Endothelial cell of umbilical vein (primary cell): ENCODE measurements at regions not wholly inside any gene's neighbourhood (a gene's known extent, or its start where the extent isn't known, plus 50 kb on each side); places are given as distances from the start of the nearest gene placed in this dataset.

Experiments
- BruUV-seq: library from RNA; stranded (reverse); fragments of 400-500 nt; replicated peaks from 2 replicates; lab custom pipeline; 2021; lab: Mats Ljungman, UMichigan
- CTCF ChIA-PET: fragments of 300-600, 350-600 bp; sonication (Branson Sonifier 250); formaldehyde crosslinking; loops from one replicate; lab custom pipeline; 2021; ENCODE audit warnings: antibody characterized with exemption, inconsistent platforms; lab: Charles Lee
- POLR2A ChIA-PET: fragments of 300-600, 350-600 bp; sonication (Branson Sonifier 250); formaldehyde crosslinking; loops from one replicate; lab custom pipeline; 2021; ENCODE audit warnings: antibody characterized with exemption, inconsistent platforms; lab: Charles Lee
- DNase-seq: peaks from one replicate; pipeline ENCODE4 v3.0.0-alpha.2; 2011; ENCODE audit warnings: low read depth, low spot score
- FAIRE-seq: peaks from 2 replicates; lab custom pipeline; 2011; peaks lifted over from hg19 to GRCh38; lab: Jason Lieb, UNC
- H2AFZ ChIP-seq: 2 replicates; pipeline ENCODE4 v1.6.0; 2012; ENCODE audit warnings: low read depth, low read length, control low read depth, inconsistent platforms
- H3K27ac ChIP-seq: 2 replicates; pipeline ENCODE4 v1.5.1; 2011; ENCODE audit warnings: low read depth, mild to moderate bottlenecking, control low read depth, low read length, moderate library complexity; ENCODE audit not compliant: insufficient read depth
- H3K27me3 ChIP-seq, 2 experiments: 2 replicates each; pipeline versions ENCODE4 v1.6.0 to v1.6.1; 2011; ENCODE audit warnings: low read length in 2 of 2, mixed read lengths in 1 of 2; ENCODE audit not compliant: control insufficient read depth in 2 of 2, insufficient read depth in 2 of 2
- H3K36me3 ChIP-seq, 2 experiments: 2 replicates in 1 of 2; 3 replicates in 1 of 2; pipeline ENCODE4 v1.5.1; 2011; ENCODE audit warnings: low read length in 2 of 2, mild to moderate bottlenecking in 1 of 2, moderate library complexity in 1 of 2; ENCODE audit not compliant: control insufficient read depth in 2 of 2, insufficient read depth in 2 of 2; ENCODE audit errors: extremely low read depth in 1 of 2
- H3K4me1 ChIP-seq: 3 replicates; pipeline ENCODE4 v1.5.1; 2011; ENCODE audit warnings: mild to moderate bottlenecking, low read length; ENCODE audit not compliant: control insufficient read depth, insufficient read depth; ENCODE audit errors: extremely low read depth
- H3K4me2 ChIP-seq: 2 replicates; pipeline ENCODE4 v1.6.1; 2011; ENCODE audit warnings: low read length, control low read depth, mixed read lengths; ENCODE audit not compliant: insufficient read depth
- H3K4me3 ChIP-seq, 3 experiments: fragments of 200-600 bp in 1 of 3; sonication (generic), shearing (Covaris generic) in 1 of 3; replicated peaks in 1 of 3; 2 replicates each; pipeline ENCODE4 v1.5.1; 2011 to 2016; ENCODE audit warnings: control low read depth in 3 of 3, low read length in 3 of 3, mild to moderate bottlenecking in 2 of 3, inconsistent platforms in 1 of 3, low read depth in 1 of 3, moderate library complexity in 1 of 3; ENCODE audit not compliant: insufficient read depth in 1 of 3
- H3K79me2 ChIP-seq: 2 replicates; pipeline ENCODE4 v1.6.0; 2012; ENCODE audit warnings: low read length, inconsistent platforms; ENCODE audit not compliant: control insufficient read depth, insufficient read depth
- H3K9ac ChIP-seq: replicated peaks from 2 replicates; pipeline ENCODE3; 2011; ENCODE audit warnings: low read length, control low read depth; ENCODE audit not compliant: insufficient read depth; ENCODE audit errors: extremely low read depth
- H3K9me1 ChIP-seq: replicated peaks from 3 replicates; pipeline ENCODE4 v1.6.0; 2011; ENCODE audit warnings: mild to moderate bottlenecking, low read length; ENCODE audit not compliant: control insufficient read depth, insufficient read depth; ENCODE audit errors: extremely low read depth
- H3K9me3 ChIP-seq: replicated peaks from 2 replicates; pipeline ENCODE4 v1.5.1; 2012; ENCODE audit warnings: low read length, inconsistent platforms; ENCODE audit not compliant: control insufficient read depth, insufficient read depth
- H4K20me1 ChIP-seq: replicated peaks from 2 replicates; pipeline ENCODE3; 2011; ENCODE audit warnings: mild to moderate bottlenecking, low read length; ENCODE audit not compliant: control insufficient read depth, insufficient read depth; ENCODE audit errors: extremely low read depth
- EZH2 ChIP-seq: IDR thresholded peaks from 2 replicates; pipeline ENCODE4 v1.6.1; 2012; ENCODE audit warnings: borderline replicate concordance, low read depth, mild to moderate bottlenecking, moderate library complexity, low read length, inconsistent platforms; ENCODE audit not compliant: severe bottlenecking
- FOS ChIP-seq: IDR thresholded peaks from 2 replicates; pipeline ENCODE4 v1.6.1; 2011; ENCODE audit warnings: mild to moderate bottlenecking, low read length, moderate library complexity, borderline replicate concordance; ENCODE audit not compliant: insufficient read depth
- GATA2 ChIP-seq: IDR thresholded peaks from 2 replicates; pipeline ENCODE4 v1.7.0; 2011; ENCODE audit warnings: low read depth, mild to moderate bottlenecking, moderate library complexity, mixed read lengths, low read length; ENCODE audit not compliant: insufficient read length, insufficient read depth
- JUN ChIP-seq: IDR thresholded peaks from 2 replicates; pipeline ENCODE4 v1.6.1; 2011; ENCODE audit warnings: borderline replicate concordance, low read depth; ENCODE audit not compliant: insufficient read length, insufficient read depth
- MYC ChIP-seq: IDR thresholded peaks from one replicate; pipeline ENCODE4 v1.6.1; 2011; ENCODE audit warnings: mild to moderate bottlenecking, low read depth, low read length
- POLR2A ChIP-seq: IDR thresholded peaks from 2 replicates; pipeline ENCODE4 v1.6.1; 2012; ENCODE audit warnings: low read depth, mild to moderate bottlenecking, control low read depth, low read length
- POLR2AphosphoS5 ChIP-seq: IDR thresholded peaks from 2 replicates; pipeline ENCODE4 v1.6.1; 2012; ENCODE audit warnings: low read depth, mild to moderate bottlenecking, control low read depth, low read length, moderate library complexity; ENCODE audit not compliant: insufficient read depth
- dilution Hi-C: fragments of 300-500 bp; cut with MboI; formaldehyde crosslinking; loops from one replicate; pipeline ENCODE4 v1.15.0; 2019; ENCODE audit warnings: low sequenced_read_pairs; ENCODE audit not compliant: extremely low pct_ligation_motif_present
- intact Hi-C: fragments of 100-400 bp; cut with micrococcal nuclease; formaldehyde crosslinking; loops from one replicate; pipeline ENCODE4 v1.10.0; 2022
- TF ChIP-seq, protein P1 (sequence below), 2 donors: IDR thresholded peaks; 1 replicate in 1 of 2; 2 replicates in 1 of 2; pipeline ENCODE4 v1.5.1; 2011; ENCODE audit warnings: low read length in 2 of 2, mild to moderate bottlenecking in 2 of 2, moderate library complexity in 2 of 2, control low read depth in 1 of 2, inconsistent platforms in 1 of 2, low read depth in 1 of 2; ENCODE audit not compliant: insufficient read depth in 1 of 2; ENCODE audit errors: extremely low read depth in 1 of 2
- TF ChIP-seq, protein P2 (sequence below): IDR thresholded peaks from 2 replicates; pipeline ENCODE4 v1.6.1; 2011; ENCODE audit not compliant: insufficient read depth, insufficient read length

DNA sequence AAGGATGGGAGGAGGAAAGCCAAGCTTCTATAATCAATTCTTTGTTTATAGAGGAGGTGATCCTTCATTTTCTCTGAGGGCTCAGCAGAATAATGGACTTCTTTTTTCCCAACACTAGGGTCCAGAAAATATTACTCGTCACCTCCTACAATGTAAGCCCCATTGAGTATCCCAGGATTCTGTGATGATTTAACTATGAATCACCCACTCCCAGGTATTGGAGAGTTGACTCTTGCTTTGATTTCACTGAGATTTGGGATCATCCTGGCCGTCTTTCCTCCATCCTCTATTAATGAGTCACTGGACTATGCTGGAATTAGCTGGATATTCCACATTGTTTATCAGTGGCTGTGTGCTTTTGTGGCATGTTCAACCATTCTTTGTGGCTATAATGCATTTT is 452.0 kb downstream of the NPIPA7 start:
- Histone ChIP-seq H3K79me2 (no peaks in the 10 kb centered on the region), H4K20me1 (no peaks in the 10 kb centered on the region), H3K4me3 (no peak overlapping the region), H3K4me2 (no peak overlapping the region), H2AFZ (no peak overlapping the region), H3K9me3 (peaks cover 2% of the 10 kb centered on the region), H3K27me3 (no peaks in the 10 kb centered on the region), H3K9me1 (no peaks in the 10 kb centered on the region), H3K4me1 (no peaks in the 10 kb centered on the region), H3K9ac (no peak overlapping the region), H3K27ac (no peak overlapping the region), H3K36me3 (no peaks in the 10 kb centered on the region)
- POLR2A ChIA-PET = no interaction called here
- BruUV-seq = no TSS peak
- intact Hi-C loops = no loop called here
- dilution Hi-C loops = no loop called here
- FAIRE-seq (no peak), DNase-seq (no peak)
- CTCF ChIA-PET = no interaction called here
- TF ChIP-seq FOS = no peak
- no peak for TF ChIP-seq MYC
- TF ChIP-seq GATA2 = no peak
- TF ChIP-seq POLR2AphosphoS5 = no peak
- TF ChIP-seq POLR2A = no peak
- TF ChIP-seq, protein P1, sequence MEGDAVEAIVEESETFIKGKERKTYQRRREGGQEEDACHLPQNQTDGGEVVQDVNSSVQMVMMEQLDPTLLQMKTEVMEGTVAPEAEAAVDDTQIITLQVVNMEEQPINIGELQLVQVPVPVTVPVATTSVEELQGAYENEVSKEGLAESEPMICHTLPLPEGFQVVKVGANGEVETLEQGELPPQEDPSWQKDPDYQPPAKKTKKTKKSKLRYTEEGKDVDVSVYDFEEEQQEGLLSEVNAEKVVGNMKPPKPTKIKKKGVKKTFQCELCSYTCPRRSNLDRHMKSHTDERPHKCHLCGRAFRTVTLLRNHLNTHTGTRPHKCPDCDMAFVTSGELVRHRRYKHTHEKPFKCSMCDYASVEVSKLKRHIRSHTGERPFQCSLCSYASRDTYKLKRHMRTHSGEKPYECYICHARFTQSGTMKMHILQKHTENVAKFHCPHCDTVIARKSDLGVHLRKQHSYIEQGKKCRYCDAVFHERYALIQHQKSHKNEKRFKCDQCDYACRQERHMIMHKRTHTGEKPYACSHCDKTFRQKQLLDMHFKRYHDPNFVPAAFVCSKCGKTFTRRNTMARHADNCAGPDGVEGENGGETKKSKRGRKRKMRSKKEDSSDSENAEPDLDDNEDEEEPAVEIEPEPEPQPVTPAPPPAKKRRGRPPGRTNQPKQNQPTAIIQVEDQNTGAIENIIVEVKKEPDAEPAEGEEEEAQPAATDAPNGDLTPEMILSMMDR (IDR thresholded peaks at IDR 0.05; ENCODE audit: extremely low read depth in 1 of 2, insufficient read depth in 1 of 2, low read depth in 1 of 2, low read length in 2 of 2) = no peak
- TF ChIP-seq, protein P2, sequence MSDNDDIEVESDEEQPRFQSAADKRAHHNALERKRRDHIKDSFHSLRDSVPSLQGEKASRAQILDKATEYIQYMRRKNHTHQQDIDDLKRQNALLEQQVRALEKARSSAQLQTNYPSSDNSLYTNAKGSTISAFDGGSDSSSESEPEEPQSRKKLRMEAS = no peak

DNA sequence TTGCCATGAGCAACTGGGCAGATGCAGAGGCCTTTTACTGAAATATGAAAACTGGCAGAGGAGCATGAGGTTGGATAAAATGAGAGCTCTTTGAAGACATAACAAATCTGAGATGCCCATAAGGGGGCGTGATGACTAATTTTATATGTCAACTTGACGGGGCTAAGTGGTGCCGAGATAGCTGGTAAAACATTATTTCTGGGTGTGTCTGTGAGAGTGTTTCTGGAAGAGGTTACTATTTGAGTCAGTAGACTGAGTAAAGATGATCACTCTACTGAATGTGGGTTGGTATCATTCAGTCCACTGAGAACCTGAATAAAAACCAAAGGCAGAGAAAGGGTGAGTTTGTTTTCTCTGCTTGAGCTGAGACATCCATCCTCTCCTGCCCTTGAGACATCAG is 454.2 kb downstream of the NPIPA7 start:
- no peaks in the 10 kb centered on the region for H3K4me1 ChIP-seq
- FAIRE-seq (no peak), DNase-seq (no peak)
- H2AFZ ChIP-seq = no peak overlapping the region
- no peaks in the 10 kb centered on the region for H3K9me1 ChIP-seq
- ChIA-PET CTCF (no interaction called here), POLR2A (no interaction called here)
- no peak for TF ChIP-seq GATA2
- no peak for TF ChIP-seq POLR2A
- TF ChIP-seq, protein P2 = no peak
- no peak for TF ChIP-seq FOS
- TF ChIP-seq POLR2AphosphoS5 = no peak
- no peak for TF ChIP-seq EZH2
- TF ChIP-seq JUN = no peak
- dilution Hi-C loops = no loop called here
- no peaks in the 10 kb centered on the region for H3K79me2 ChIP-seq
- no peak overlapping the region for H3K27ac ChIP-seq
- intact Hi-C loops = no loop called here
- no peaks in the 10 kb centered on the region for H3K9me3 ChIP-seq
- H3K27me3 ChIP-seq = no peaks in the 10 kb centered on the region
- no TSS peak for BruUV-seq
- no peaks in the 10 kb centered on the region for H4K20me1 ChIP-seq
- H3K9ac ChIP-seq = no peak overlapping the region
- no peaks in the 10 kb centered on the region for H3K36me3 ChIP-seq
- no peak overlapping the region for H3K4me3 ChIP-seq
- no peak overlapping the region for H3K4me2 ChIP-seq
